SK-N-SH treated with all-trans-retinoic acid at 6 μM for 48 hours (cell line): ENCODE measurements at regions not wholly inside any gene's neighbourhood (a gene's known extent, or its start where the extent isn't known, plus 50 kb on each side); places are given as distances from the start of the nearest gene placed in this dataset.

ENCODE experiments used
- ATAC-seq: fragments of 200-7000 bp; cut with Tn5 transposase; 3 replicates; pipeline ENCODE4 v1.9.1; 2020; ENCODE audit warnings: mild to moderate bottlenecking, moderate library complexity
- BACH2 ChIP-seq: fragments of 250-450 bp; sonication (Bioruptor Pico); IDR thresholded peaks from 2 replicates; pipeline ENCODE4 v1.9.0; 2021; ENCODE audit warnings: mild to moderate bottlenecking, borderline replicate concordance
- CSDC2 ChIP-seq: fragments of 250-450 bp; sonication (Bioruptor Pico); IDR thresholded peaks from 2 replicates; pipeline ENCODE4 v1.5.0; 2020; ENCODE audit warnings: mild to moderate bottlenecking, moderate library complexity
- ESRRG ChIP-seq: fragments of 250-450 bp; sonication (Bioruptor Pico); IDR thresholded peaks from 2 replicates; pipeline ENCODE4 v1.6.1; 2021; ENCODE audit warnings: mild to moderate bottlenecking
- GLIS3 ChIP-seq: fragments of 250-450 bp; sonication (Bioruptor Pico); IDR thresholded peaks from 2 replicates; pipeline ENCODE4 v1.5.0; 2020; ENCODE audit warnings: mild to moderate bottlenecking, moderate library complexity
- ISL1 ChIP-seq: fragments of 250-450 bp; sonication (Bioruptor Pico); IDR thresholded peaks from 2 replicates; pipeline ENCODE4 v2.1.2; 2022; ENCODE audit warnings: mild to moderate bottlenecking, moderate library complexity
- OSR1 ChIP-seq: fragments of 250-450 bp; sonication (Bioruptor Pico); IDR thresholded peaks from 2 replicates; pipeline ENCODE4 v1.8.0; 2022; ENCODE audit warnings: moderate library complexity, mild to moderate bottlenecking, inconsistent platforms
- PPARA ChIP-seq: fragments of 250-450 bp; sonication (Bioruptor Pico); IDR thresholded peaks from 2 replicates; pipeline ENCODE4 v1.5.0; 2020; ENCODE audit warnings: mild to moderate bottlenecking, borderline replicate concordance
- SNAI2 ChIP-seq: fragments of 250-450 bp; sonication (Bioruptor Pico); IDR thresholded peaks from 2 replicates; pipeline ENCODE4 v1.5.0; 2020; ENCODE audit warnings: mild to moderate bottlenecking, moderate library complexity
- ZC3H10 ChIP-seq: fragments of 250-450 bp; sonication (Bioruptor Pico); IDR thresholded peaks from 2 replicates; pipeline ENCODE4 v1.5.1; 2021; ENCODE audit warnings: mild to moderate bottlenecking, moderate library complexity
- ZFP30 ChIP-seq: fragments of 450-650 bp; formaldehyde crosslinking; IDR thresholded peaks from 2 replicates; pipeline ENCODE4 v1.5.0; 2022; ENCODE audit warnings: mild to moderate bottlenecking, moderate library complexity
- ZNF565 ChIP-seq: fragments of 450-650 bp; formaldehyde crosslinking; conservative IDR thresholded peaks from 2 replicates; pipeline ENCODE4 v1.5.0; 2020; ENCODE audit warnings: low read depth, mild to moderate bottlenecking, moderate library complexity
- ZNF70 ChIP-seq: fragments of 450-650 bp; formaldehyde crosslinking; IDR thresholded peaks from 2 replicates; pipeline ENCODE4 v1.5.0; 2020; ENCODE audit warnings: mild to moderate bottlenecking, moderate library complexity
- ZNF8 ChIP-seq: fragments of 450-650 bp; formaldehyde crosslinking; IDR thresholded peaks from 2 replicates; pipeline ENCODE4 v1.5.0; 2020; ENCODE audit warnings: mild to moderate bottlenecking, moderate library complexity
- TF ChIP-seq, protein P1 (sequence below): fragments of 250-450 bp; sonication (Bioruptor Pico); IDR thresholded peaks from 2 replicates; pipeline ENCODE4 v1.5.0; 2020; ENCODE audit warnings: mild to moderate bottlenecking, moderate library complexity
- TF ChIP-seq, protein P2 (sequence below): fragments of 250-450 bp; sonication (Bioruptor Pico); IDR thresholded peaks from 2 replicates; pipeline ENCODE4 v1.5.1; 2021; ENCODE audit warnings: mild to moderate bottlenecking, moderate library complexity
- TF ChIP-seq, protein P3 (sequence below): fragments of 250-450 bp; sonication (Bioruptor Pico); IDR thresholded peaks from 2 replicates; pipeline ENCODE4 v1.8.0; 2021; ENCODE audit warnings: low read depth, mild to moderate bottlenecking, moderate library complexity, borderline replicate concordance
- TF ChIP-seq, protein P4 (sequence below): fragments of 250-450 bp; sonication (Bioruptor Pico); IDR thresholded peaks from 2 replicates; pipeline ENCODE4 v1.8.0; 2020; ENCODE audit warnings: mild to moderate bottlenecking, moderate library complexity, borderline replicate concordance

DNA sequence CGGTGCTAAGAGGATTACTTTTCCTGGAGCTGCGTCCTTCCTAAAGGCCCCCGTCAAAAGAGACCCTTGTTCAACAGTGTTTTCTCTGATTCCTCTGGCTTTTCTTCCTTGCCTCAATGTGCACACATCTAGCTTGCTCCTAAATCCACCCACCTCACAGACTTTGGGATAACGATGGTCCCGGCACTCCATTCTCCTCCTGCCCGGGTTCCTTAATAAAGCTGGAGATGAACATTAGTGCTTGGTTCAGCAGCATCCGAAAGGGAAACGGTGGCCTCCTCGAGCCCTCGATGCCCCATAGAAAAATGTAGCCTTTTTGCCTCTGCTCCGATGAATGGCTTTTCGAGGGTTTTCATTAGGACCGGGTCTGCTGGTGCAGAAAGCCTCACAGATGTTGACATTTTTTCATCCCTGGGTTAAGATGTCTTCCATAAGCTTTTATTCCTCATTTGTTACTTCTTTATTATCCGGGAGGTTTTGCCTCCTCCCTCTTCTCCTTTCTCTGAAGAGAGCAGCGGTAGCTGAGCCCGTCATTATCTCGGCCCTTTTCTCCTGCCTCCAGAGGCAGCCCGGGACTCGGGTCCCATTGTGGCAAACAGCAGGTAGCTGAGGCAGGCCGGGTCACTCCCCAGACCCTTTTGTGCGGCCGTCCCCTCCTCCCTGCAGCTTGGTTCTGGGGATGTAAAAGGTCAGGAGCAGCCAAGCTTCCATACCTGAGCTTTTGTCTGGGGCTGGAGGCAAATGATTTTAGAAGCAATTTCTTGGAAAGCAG, 64.6 kb downstream of the CPN2 start (continued):
- TF ChIP-seq, protein P1, sequence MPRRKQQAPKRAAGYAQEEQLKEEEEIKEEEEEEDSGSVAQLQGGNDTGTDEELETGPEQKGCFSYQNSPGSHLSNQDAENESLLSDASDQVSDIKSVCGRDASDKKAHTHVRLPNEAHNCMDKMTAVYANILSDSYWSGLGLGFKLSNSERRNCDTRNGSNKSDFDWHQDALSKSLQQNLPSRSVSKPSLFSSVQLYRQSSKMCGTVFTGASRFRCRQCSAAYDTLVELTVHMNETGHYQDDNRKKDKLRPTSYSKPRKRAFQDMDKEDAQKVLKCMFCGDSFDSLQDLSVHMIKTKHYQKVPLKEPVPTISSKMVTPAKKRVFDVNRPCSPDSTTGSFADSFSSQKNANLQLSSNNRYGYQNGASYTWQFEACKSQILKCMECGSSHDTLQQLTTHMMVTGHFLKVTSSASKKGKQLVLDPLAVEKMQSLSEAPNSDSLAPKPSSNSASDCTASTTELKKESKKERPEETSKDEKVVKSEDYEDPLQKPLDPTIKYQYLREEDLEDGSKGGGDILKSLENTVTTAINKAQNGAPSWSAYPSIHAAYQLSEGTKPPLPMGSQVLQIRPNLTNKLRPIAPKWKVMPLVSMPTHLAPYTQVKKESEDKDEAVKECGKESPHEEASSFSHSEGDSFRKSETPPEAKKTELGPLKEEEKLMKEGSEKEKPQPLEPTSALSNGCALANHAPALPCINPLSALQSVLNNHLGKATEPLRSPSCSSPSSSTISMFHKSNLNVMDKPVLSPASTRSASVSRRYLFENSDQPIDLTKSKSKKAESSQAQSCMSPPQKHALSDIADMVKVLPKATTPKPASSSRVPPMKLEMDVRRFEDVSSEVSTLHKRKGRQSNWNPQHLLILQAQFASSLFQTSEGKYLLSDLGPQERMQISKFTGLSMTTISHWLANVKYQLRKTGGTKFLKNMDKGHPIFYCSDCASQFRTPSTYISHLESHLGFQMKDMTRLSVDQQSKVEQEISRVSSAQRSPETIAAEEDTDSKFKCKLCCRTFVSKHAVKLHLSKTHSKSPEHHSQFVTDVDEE (CRISPR knock-in tag) = no peak
- TF ChIP-seq ESRRG (CRISPR knock-in tag) (no peak), ZNF8 (CRISPR knock-in tag) (no peak), BACH2 (CRISPR knock-in tag) (no peak), OSR1 (CRISPR knock-in tag) (no peak), CSDC2 (CRISPR knock-in tag) (no peak), SNAI2 (CRISPR knock-in tag) (no peak)
- TF ChIP-seq, protein P2, sequence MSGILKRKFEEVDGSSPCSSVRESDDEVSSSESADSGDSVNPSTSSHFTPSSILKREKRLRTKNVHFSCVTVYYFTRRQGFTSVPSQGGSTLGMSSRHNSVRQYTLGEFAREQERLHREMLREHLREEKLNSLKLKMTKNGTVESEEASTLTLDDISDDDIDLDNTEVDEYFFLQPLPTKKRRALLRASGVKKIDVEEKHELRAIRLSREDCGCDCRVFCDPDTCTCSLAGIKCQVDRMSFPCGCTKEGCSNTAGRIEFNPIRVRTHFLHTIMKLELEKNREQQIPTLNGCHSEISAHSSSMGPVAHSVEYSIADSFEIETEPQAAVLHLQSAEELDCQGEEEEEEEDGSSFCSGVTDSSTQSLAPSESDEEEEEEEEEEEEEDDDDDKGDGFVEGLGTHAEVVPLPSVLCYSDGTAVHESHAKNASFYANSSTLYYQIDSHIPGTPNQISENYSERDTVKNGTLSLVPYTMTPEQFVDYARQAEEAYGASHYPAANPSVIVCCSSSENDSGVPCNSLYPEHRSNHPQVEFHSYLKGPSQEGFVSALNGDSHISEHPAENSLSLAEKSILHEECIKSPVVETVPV (CRISPR knock-in tag) = no peak
- TF ChIP-seq, all 23 proteins: peak for 0

DNA sequence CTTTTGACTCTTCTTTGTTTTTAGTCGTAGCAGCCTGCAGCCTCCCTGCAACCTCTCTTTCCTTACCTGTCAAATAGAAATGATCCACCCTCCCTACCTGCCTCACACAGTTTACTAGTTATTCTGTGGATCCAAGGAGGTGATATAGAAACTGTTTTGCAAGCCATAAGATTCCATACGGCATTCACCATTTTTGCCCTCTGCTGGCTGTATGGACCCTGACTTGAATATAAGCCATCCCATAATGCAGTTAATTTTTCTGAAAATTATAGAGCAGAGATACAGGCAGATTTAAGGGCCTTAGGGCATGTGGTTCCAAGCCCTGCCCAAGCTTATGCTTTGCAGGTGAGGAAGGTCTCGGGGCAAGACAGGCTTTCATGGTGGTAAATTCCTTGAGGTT, 63.8 kb downstream of the CPN2 start:
- TF ChIP-seq, protein P1 (CRISPR knock-in tag) = no peak
- TF ChIP-seq SNAI2 (CRISPR knock-in tag) = no peak
- TF ChIP-seq ZNF70 (CRISPR knock-in tag) = no peak
- TF ChIP-seq ZFP30 (CRISPR knock-in tag) = no peak
- no peak for TF ChIP-seq ISL1 (CRISPR knock-in tag)
- TF ChIP-seq CSDC2 (CRISPR knock-in tag) = no peak
- no peak for TF ChIP-seq ZC3H10 (CRISPR knock-in tag)
- no peak for TF ChIP-seq ESRRG (CRISPR knock-in tag)
- TF ChIP-seq, protein P3, sequence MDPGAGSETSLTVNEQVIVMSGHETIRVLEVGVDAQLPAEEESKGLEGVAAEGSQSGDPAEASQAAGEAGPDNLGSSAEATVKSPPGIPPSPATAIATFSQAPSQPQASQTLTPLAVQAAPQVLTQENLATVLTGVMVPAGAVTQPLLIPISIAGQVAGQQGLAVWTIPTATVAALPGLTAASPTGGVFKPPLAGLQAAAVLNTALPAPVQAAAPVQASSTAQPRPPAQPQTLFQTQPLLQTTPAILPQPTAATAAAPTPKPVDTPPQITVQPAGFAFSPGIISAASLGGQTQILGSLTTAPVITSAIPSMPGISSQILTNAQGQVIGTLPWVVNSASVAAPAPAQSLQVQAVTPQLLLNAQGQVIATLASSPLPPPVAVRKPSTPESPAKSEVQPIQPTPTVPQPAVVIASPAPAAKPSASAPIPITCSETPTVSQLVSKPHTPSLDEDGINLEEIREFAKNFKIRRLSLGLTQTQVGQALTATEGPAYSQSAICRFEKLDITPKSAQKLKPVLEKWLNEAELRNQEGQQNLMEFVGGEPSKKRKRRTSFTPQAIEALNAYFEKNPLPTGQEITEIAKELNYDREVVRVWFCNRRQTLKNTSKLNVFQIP (CRISPR knock-in tag) = no peak
- TF ChIP-seq PPARA (CRISPR knock-in tag) = no peak
- TF ChIP-seq, protein P4, sequence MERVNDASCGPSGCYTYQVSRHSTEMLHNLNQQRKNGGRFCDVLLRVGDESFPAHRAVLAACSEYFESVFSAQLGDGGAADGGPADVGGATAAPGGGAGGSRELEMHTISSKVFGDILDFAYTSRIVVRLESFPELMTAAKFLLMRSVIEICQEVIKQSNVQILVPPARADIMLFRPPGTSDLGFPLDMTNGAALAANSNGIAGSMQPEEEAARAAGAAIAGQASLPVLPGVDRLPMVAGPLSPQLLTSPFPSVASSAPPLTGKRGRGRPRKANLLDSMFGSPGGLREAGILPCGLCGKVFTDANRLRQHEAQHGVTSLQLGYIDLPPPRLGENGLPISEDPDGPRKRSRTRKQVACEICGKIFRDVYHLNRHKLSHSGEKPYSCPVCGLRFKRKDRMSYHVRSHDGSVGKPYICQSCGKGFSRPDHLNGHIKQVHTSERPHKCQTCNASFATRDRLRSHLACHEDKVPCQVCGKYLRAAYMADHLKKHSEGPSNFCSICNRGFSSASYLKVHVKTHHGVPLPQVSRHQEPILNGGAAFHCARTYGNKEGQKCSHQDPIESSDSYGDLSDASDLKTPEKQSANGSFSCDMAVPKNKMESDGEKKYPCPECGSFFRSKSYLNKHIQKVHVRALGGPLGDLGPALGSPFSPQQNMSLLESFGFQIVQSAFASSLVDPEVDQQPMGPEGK (CRISPR knock-in tag) = no peak
- TF ChIP-seq, protein P2 (CRISPR knock-in tag) = no peak
- TF ChIP-seq ZNF565 (CRISPR knock-in tag) = no peak
- TF ChIP-seq GLIS3 = no peak
- TF ChIP-seq, all 23 proteins: peak for 0
- ATAC-seq = no peak
